RWPE1 (cell line): ENCODE measurements at regions not wholly inside any gene's neighbourhood (a gene's known extent, or its start where the extent isn't known, plus 50 kb on each side); places are given as distances from the start of the nearest gene placed in this dataset.

ENCODE experiments used
- CTCF ChIA-PET: fragments of 350-600 bp; sonication (Branson Sonifier 250); formaldehyde crosslinking; extraction: SDS; loops from one replicate; lab custom pipeline; 2021; lab: Yijun Ruan, JAX
- POLR2A ChIA-PET: fragments of 400-600 bp; formaldehyde crosslinking; extraction: SDS; loops from one replicate; lab custom pipeline; 2020; ENCODE audit warnings: antibody characterized with exemption; ENCODE audit not compliant: low non-redundant PET; lab: Yijun Ruan, JAX
- DNase-seq: peaks from one replicate; pipeline ENCODE4 v3.0.0; 2012; ENCODE audit warnings: low spot score
- H3K27ac ChIP-seq: fragments of 450-650 bp; 2 replicates; pipeline ENCODE4 v1.5.1; 2017
- CTCF ChIP-seq: fragments of 450-650 bp; conservative IDR thresholded peaks from 2 replicates; pipeline ENCODE4 v1.5.1; 2017; ENCODE audit warnings: low read depth, mild to moderate bottlenecking

GRCh38 chr1:182192966-182193365 is 131.5 kb upstream of the ZNF648 start:
- H3K27ac ChIP-seq: no peak overlapping the region
- DNase-seq: no peak
- TF ChIP-seq CTCF: no peak
- POLR2A ChIA-PET: no interaction called here
- CTCF ChIA-PET: no interaction called here

GRCh38 chr1:182192215-182192614 is 130.7 kb upstream of the ZNF648 start:
- POLR2A ChIA-PET: no interaction called here
- CTCF ChIA-PET: no interaction called here
- DNase-seq: no peak
- H3K27ac ChIP-seq: no peak overlapping the region
- TF ChIP-seq CTCF: no peak

GRCh38 chr1:182191381-182192115 is 130.0 kb upstream of the ZNF648 start:
- no peak for TF ChIP-seq CTCF
- DNase-seq: no peak
- no peak overlapping the region for H3K27ac ChIP-seq
- ChIA-PET POLR2A (no interaction called here), CTCF (no interaction called here)

- DNase-seq: no peak
- no peak overlapping the region for H3K27ac ChIP-seq
- TF ChIP-seq CTCF: no peak
- POLR2A ChIA-PET: no interaction called here
- CTCF ChIA-PET: no interaction called here
These were observed 128.1 kb upstream of the ZNF648 start for GRCh38 chr1:182189535-182190066.

GRCh38 chr1:182186757-182187146 is 125.2 kb upstream of the ZNF648 start:
- H3K27ac ChIP-seq: peak overlapping the region; percentile 78
- ChIA-PET POLR2A (no interaction called here), CTCF (interaction anchor here (0.6 to 0.8 kb wide), 2 partner anchors 43 to 387 kb away, joined by 3 read pairs; no protein-coding TSS in a partner anchor)
- no peak for TF ChIP-seq CTCF
- no peak for DNase-seq

- TF ChIP-seq CTCF: no peak
- DNase-seq: peak; percentile 95
- ChIA-PET POLR2A (no interaction called here), CTCF (interaction anchor here (0.6 to 1.5 kb wide), 3 partner anchors 43 to 387 kb away, joined by 3 to 5 read pairs (median 3); no protein-coding TSS in a partner anchor)
- peak overlapping the region; percentile 78 for H3K27ac ChIP-seq
These were observed 124.6 kb upstream of the ZNF648 start for GRCh38 chr1:182185842-182186756.
